ENCODE measurements at regions not wholly inside any gene's neighbourhood (a gene's known extent, or its start where the extent isn't known, plus 50 kb on each side); places are given as distances from the start of the nearest gene placed in this dataset.
"Not testable (repeated sequence)": the region's sequence is repeated elsewhere in the genome, so short reads cannot be mapped to it uniquely, and the experiment has no call there.

- Mint-ChIP-seq H3K27me3 (ENCODE audit: low read depth) (no peaks in the 10 kb centered on the region), H3K9me3 (peaks cover 16% of the 10 kb centered on the region), H3K4me1 (no peaks in the 10 kb centered on the region), H3K4me3 (no peak overlapping the region), H3K27ac (no peak overlapping the region), H3K36me3 (peaks cover 6% of the 10 kb centered on the region)
- ATAC-seq (no peak), DNase-seq (ENCODE audit: low spot score) (no peak)
- POLR2A ChIA-PET: no interaction called here
- TF ChIP-seq PRRX2 (CRISPR knock-in tag; IDR thresholded peaks at IDR 0.05) (no peak), SP1 (CRISPR knock-in tag; conservative IDR thresholded peaks at IDR 0.05) (no peak), ETV6 (CRISPR knock-in tag; IDR thresholded peaks at IDR 0.05) (no peak), FOXP1 (CRISPR knock-in tag; IDR thresholded peaks at IDR 0.05; ENCODE audit: borderline replicate concordance) (no peak), NR3C1 (CRISPR knock-in tag; conservative IDR thresholded peaks at IDR 0.05; ENCODE audit: low read depth) (no peak), ZNF425 (CRISPR knock-in tag; conservative IDR thresholded peaks at IDR 0.05) (no peak), ZNF121 (CRISPR knock-in tag; IDR thresholded peaks at IDR 0.05) (no peak), RELA (CRISPR knock-in tag; IDR thresholded peaks at IDR 0.05; ENCODE audit: borderline replicate concordance) (no peak), E2F5 (CRISPR knock-in tag; IDR thresholded peaks at IDR 0.05) (no peak), HMGA2 (CRISPR knock-in tag; IDR thresholded peaks at IDR 0.05) (no peak), E2F1 (CRISPR knock-in tag; IDR thresholded peaks at IDR 0.05) (no peak), ZNF317 (CRISPR knock-in tag; IDR thresholded peaks at IDR 0.05; ENCODE audit: borderline replicate concordance, low read depth) (no peak), ZNF512 (CRISPR knock-in tag; IDR thresholded peaks at IDR 0.05; ENCODE audit: borderline replicate concordance) (no peak), NFYB (CRISPR knock-in tag; conservative IDR thresholded peaks at IDR 0.05; ENCODE audit: low read depth) (no peak)
- TF ChIP-seq, protein P1, sequence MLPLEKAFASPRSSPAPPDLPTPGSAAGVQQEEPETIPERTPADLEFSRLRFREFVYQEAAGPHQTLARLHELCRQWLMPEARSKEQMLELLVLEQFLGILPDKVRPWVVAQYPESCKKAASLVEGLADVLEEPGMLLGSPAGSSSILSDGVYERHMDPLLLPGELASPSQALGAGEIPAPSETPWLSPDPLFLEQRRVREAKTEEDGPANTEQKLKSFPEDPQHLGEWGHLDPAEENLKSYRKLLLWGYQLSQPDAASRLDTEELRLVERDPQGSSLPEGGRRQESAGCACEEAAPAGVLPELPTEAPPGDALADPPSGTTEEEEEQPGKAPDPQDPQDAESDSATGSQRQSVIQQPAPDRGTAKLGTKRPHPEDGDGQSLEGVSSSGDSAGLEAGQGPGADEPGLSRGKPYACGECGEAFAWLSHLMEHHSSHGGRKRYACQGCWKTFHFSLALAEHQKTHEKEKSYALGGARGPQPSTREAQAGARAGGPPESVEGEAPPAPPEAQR (CRISPR knock-in tag; IDR thresholded peaks at IDR 0.05): no peak
- CTCF ChIA-PET: no interaction called here
These were observed 76.1 kb upstream of the PPP2R3B start for GRCh38 chrX:462853-463252.

DNA sequence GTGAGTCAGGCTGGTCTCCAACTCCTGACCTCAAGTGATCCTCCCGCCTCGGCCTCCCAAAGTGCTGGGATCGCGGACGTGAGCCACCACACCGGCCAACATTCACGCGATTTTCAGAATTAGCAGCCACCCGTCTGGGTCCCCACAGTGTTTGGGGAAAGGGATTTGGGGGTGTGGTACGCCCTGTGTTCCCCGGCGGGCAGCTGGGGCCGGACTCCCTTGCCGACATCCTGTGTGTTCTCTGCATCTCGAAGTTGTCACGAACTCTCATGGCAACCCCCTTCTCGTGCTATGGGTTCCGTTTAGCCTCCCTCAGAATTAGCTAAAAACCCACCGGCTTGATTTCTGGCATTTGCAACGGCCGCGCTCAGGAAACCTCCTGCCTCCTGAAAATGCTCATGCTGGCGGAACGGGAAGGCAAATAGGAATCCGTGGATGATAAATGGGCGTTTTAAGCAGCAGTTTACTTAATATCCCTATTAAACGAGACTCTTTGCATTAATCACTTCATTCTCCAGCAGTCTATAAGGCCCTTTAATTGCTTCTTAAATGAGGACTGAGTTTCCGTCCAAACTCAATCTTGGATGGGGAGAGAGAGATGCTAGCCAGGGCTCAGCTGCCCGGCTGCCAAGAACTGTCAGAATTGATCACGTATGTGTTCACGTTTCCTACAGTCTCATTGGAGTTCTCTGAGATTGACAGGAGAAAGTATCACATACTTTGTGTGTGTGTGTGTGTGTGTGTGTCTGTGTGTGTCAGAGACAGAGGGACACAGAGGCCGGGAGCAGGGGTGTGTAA is 78.9 kb upstream of the PPP2R3B start:
- DNase-seq (ENCODE audit: low spot score): no peak
- H3K9me3 Mint-ChIP-seq: peaks cover 21% of the 10 kb centered on the region
- no peaks in the 10 kb centered on the region for H3K27me3 Mint-ChIP-seq (ENCODE audit: low read depth)
- CTCF ChIA-PET: no interaction called here
- TF ChIP-seq ZNF317 (CRISPR knock-in tag; IDR thresholded peaks at IDR 0.05; ENCODE audit: borderline replicate concordance, low read depth): no peak
- no peak overlapping the region for H3K27ac Mint-ChIP-seq
- no peak overlapping the region for H3K4me3 Mint-ChIP-seq
- POLR2A ChIA-PET: no interaction called here
- no peak for ATAC-seq
- no peaks in the 10 kb centered on the region for H3K4me1 Mint-ChIP-seq
- peaks cover 6% of the 10 kb centered on the region for H3K36me3 Mint-ChIP-seq

GRCh38 chrX:466836-467235 is 80.1 kb upstream of the PPP2R3B start:
- H3K36me3 Mint-ChIP-seq: not testable (repeated sequence)

GRCh38 chrX:467686-468085 is 81.0 kb upstream of the PPP2R3B start:
- H3K4me1 Mint-ChIP-seq; POLR2A ChIA-PET; H3K36me3 Mint-ChIP-seq; DNase-seq (ENCODE audit: low spot score); ATAC-seq; H3K27ac Mint-ChIP-seq; H3K27me3 Mint-ChIP-seq (ENCODE audit: low read depth); CTCF ChIA-PET; H3K4me3 Mint-ChIP-seq; H3K9me3 Mint-ChIP-seq: not testable (repeated sequence)

More at GRCh38 chrX:466836-467235, 80.1 kb upstream of the PPP2R3B start:
- POLR2A ChIA-PET; H3K4me1 Mint-ChIP-seq; ATAC-seq; H3K27me3 Mint-ChIP-seq (ENCODE audit: low read depth); DNase-seq (ENCODE audit: low spot score); H3K27ac Mint-ChIP-seq; H3K4me3 Mint-ChIP-seq; CTCF ChIA-PET: not testable (repeated sequence)
- H3K9me3 Mint-ChIP-seq: peaks cover 14% of the 10 kb centered on the region

Measured in WTC11 (cell line).